NCI-H82 treated with DMSO at 0.1 percent for 48 hours (cell line): ENCODE measurements at regions not wholly inside any gene's neighbourhood (a gene's known extent, or its start where the extent isn't known, plus 50 kb on each side); places are given as distances from the start of the nearest gene placed in this dataset.
"Not testable (repeated sequence)": the region's sequence is repeated elsewhere in the genome, so short reads cannot be mapped to it uniquely, and the experiment has no call there.

Source experiments
- DNase-seq: peaks from one replicate; lab custom pipeline; 2025; ENCODE audit not compliant: unreplicated experiment; lab: John Stamatoyannopoulos, UW

DNA sequence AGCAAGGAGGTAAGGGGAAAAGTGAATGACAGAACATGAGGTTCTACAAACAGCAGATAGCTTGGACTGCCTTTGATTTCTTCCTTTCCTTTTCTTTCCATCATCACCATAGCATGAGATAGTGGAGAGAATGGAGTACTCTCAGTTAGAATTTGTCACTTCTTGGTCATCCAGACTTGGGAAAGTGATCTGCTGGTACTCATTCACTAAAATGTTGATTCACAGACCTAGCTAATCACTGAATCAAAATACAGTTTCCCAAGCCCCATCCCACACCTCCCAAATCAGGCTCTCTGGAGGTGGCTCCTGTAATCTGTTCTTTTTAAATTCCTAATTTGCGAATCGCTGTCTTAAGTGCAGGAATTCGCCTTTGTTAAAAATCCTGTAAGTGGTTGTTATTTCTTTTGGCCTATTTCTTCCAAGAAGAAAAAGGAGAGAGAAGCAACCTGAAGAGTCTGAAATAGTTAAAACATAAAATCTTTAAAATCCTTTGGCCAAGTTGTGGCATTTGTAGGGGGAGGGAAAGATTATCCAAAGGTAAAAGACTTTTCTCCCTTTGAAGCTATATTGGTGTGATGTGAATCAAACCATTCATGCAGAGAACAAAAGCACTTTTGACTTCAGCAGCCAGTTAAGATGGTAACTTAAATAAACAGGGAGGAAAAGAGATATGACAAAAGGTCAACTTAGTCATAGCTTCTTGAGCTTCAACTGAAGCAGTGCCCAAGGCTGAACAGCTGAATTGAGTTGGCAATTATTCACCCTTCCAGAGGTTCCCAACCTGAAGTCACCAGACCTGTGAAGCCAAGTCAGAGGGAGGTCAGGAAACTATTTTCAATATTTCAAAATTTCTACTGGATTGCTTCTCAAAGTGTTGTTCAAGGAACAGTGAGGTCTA, 255.1 kb upstream of the KRR1 start:
- no peak for DNase-seq

DNA sequence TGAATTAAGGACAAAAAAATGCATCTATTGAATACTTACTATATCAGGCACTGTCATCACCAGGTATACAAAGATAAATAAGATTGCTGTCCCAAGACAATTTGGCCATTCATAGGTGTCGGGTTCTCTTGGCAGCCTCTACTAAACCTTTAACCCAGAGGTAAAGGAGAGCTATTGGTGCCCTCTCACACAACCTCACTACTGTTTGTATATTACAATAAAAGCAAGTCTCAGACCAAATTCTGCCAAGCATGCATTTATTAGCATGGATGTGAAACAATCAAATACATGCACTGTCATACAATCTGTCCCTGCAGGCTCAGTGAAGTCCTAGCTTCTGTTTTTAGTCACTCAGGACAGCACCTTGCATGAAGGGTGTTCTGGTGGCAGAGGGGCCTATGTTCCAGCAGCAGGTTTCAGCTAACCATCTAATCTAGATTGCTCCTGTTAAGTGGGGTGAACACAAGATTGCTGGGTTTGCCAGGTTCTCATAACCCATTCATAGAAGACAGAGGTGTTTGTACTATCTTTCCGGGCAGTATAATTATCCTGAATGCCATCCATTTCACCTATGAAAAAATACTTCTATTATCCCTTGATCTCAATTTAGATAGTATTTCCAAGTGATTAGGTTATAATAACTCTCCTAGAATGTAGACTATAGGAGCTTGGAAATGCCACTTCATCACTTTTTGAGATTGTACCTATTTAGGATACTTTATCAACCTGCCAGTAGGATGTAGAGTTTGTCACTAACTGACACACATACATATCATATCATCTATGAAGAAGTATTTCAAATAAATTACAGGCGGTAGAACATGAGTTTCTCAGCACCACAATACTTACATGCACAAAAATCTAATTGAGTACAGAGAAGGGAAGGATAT, 254.0 kb upstream of the KRR1 start:
- DNase-seq: no peak

DNA sequence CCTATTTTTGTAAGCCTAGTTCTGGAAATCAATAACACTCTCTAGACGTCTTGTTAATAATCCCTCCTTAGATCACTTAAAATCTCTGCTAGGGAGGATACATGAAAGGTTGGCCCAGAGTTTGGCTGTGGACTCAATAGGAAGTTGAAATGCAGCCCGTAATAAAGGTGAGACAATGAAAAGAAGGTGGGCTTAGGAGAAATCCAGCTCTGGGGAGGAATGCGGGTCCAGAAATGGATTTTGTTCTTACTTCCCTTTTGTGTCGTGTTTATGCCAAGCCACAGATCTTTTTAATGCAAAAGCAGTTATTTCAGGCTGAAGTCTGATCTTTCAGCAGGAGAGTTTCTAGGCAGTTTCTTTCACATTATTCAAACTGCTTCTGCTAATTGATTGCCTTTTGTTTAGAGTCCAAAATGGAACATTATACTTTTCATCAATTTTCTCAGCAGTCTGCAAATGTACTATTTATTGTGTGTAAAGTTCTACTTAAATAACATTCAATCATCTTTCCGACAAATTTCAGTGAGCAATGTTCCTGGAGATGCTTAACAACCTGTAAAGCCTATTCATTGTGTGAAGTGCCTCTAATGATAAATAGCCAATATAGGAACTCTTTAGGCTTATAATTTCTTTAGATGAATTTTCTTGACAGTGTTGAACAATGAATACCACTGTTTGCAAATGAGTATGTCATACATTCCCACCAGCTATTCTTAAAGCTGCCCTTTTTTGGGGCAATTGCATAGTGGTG, 252.9 kb upstream of the KRR1 start:
- DNase-seq: no peak

DNA sequence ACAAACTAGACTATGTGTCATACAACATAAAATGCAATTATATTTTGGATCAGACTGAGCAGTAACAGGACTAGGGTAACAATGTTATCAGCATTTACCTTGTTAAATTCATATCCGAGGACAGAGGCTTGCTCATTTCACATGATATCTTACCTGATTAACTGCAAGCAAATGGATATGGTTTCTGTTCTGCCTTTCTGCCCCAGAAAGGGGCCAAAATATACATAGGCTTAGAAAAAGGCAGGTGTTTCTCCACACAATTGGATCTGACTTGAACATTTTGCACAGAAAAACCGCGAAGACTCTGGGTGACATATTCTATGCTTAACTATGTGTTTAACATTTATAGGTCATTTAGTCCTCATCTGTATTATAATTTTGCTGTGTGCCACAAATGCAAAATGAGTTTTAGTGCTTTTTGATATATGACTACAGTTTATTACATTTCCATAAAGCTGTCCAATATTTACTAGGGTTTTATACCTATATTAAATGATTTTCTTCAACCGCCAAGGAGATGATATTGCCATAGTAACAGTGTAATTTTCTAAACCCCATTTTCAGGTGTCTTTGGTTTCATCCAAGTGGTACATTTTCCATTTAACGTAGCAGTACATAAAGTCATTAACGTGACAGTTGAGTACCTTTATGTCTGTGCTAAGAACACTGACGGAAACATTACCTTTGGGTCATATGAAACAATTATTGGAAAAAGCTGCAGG, 249.3 kb upstream of the KRR1 start:
- no peak for DNase-seq

DNA sequence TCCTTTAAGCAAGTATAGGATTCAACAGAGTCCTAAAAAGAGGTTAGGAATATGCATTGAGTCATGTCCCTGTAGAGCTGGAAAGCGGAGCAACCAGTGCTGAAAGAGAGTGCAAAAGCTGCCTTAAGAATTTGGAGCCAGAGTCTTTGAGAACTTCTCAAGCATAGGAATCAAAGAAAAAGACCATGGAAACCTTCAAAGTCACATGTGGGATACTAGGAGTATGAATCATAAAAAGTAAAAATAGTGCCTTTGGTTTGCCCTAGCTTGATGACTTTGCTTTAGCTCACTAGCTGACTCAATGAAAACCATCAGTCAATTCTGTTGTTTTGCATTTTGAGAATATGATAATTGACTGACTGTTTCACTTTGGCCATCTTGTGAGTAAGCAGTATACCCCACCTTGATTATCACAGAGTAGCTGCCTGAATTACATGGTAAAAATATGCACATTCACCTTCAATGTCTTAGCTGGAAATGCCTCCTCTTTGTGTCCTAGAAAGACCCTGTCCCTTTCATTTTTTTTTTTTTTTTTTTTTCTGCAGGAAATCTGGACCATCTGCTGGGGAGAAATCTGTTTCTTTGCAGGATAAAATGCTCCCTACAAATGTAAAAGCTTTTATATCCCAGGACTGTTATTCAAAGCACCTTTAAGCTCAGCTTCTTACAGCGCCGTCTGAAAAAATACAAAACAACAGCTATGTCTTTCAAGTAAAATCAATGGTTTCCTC, 248.6 kb upstream of the KRR1 start:
- no peak for DNase-seq

DNA sequence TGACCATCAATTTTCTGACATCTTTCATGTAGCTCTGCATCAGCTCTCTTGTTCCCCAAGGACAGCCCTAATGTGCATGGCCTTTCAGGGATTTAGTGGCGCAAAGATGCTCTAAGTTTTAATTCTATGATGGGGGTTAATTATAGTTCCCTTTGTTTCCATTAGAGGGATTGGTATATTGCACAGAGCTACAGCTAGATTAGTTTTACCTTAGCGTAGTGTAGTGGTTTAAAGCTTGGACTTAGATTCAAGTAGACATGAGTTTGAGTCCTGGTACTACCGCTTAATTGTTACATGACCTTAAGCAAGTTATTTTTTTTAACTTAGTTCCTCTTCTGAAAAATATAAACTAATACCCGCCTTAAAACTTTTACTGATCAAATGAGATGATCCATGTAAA, 247.8 kb upstream of the KRR1 start:
- DNase-seq: no peak

DNA sequence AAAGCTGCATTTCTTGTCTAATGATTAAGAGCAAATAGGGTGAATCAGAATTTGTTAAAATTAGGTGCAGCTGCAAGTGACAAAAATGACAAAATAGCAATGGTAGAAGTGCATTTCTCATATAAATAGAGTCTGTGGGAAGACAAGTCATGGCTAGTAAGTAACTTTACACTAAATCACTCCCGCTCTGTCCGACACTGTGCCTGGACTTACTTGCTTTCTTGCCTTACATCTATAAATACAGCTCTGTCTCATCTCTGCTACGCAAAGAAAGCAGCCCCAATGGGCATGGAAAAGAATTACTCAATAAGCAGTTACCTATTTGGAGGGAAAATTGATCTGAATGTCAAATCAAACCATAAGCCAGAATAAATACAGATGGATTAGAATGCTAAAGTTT, 245.4 kb upstream of the KRR1 start:
- no peak for DNase-seq

DNA sequence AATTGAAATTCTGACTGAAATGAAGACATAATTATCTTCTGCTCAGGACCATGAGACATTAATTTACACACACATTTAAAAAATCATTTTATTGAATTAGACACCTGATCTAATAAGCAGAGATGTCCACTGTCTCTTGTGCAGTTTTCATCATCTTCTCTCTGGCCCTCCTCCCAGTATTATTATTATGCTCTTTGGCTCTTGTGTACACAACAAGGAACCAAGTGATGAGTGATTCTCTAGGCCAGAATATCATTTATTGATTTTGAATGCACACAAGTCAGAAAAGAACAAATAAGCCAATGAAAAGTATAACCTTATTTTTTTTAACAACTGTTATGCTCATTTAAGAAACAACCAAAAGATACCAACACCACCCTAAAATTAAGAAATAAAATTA, 244.7 kb upstream of the KRR1 start:
- no peak for DNase-seq

DNA sequence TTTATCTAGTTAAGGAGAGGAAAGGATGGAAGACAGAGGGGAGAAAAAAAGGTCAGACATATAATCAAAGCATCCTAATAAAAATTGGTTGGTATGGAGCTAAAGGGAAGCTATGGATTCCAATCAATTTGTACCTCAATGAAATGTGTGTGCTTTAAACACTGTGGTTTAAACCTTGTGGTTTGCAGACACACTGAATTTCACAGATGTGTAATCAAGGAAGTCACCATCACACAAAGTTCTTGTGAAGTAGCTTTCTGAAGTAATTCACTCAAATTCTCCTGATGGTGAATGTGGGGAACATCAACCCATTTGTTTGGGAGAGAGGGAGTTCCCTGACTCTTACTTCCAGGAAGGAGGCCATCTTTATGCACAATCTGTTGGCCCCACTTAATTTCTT, 243.3 kb upstream of the KRR1 start:
- no peak for DNase-seq

DNA sequence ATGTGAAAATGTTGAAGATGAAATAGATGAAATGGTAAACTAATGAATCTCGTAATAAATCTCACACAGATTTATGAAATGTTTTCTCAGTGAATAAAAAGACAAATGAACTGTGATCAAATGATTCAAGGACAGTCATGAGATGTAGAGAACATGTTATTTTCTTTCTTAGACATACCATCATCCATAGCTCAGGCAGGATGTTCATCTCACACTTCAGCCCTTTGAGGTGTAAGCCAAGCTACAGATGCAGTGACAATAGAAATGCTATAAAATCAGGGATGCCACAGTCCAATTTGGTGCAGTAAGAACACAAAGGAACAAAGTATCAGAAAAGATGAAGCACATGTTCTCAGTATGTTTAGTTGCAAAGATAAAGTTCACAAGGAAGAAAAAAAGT, 242.7 kb upstream of the KRR1 start:
- DNase-seq: no peak

DNA sequence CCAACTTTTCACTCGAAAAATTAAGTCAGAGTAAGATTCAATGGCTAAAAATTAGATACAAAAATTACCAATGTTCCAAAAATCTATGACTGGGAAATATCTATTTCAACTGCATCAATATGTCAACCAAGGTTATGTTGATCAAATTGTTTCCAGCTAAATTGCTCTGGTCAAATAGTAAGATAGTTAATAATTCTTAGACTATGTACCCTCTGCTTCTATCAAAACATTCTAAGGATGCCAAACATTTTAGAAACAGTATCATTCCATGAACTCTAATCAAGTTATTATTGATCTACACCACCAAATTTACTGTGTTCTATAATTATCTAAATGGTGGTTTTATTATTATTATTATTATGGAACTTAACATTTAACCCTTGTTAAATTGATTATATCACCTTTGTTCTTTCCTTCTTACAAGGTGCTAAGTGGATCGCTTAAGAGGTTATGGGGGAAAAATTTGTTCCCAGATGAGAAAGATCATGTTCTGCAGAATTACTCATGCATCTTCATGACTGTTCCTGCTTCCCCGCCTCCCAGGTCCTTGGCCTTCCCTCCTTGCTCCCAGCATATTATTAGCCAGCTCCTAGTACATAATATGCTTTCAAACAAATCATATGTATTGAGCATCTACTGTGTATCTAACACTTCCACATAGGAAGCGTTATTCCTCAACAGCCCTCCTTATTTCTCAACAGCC, 240.5 kb upstream of the KRR1 start:
- DNase-seq: no peak

DNA sequence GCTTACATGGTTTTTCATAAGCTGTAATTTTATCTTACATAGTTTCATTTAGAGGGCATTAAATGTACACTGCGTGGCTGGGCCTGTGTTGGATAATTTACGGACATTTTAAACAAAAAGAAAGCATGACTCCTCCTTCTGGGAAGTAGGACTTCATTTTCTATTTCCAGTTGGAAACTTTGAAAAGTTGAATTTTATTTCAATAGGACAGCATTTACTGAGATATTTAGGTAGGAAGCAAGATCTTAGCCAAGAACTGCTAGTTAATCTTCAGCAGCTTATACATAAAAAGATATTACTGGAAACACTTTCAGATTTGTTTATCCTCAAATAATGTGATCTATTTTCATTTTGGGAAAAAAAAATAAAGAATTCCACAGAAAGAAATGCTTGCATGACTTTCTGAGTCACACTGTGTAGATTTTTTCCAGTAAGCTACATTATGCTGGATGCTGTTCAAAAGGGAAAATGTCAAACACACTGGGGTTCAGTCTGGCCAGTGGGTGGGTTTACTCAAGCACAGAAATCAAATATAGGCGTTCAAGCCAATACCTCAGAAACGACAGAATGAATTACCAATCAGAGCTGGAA, 239.4 kb upstream of the KRR1 start:
- no peak for DNase-seq

DNA sequence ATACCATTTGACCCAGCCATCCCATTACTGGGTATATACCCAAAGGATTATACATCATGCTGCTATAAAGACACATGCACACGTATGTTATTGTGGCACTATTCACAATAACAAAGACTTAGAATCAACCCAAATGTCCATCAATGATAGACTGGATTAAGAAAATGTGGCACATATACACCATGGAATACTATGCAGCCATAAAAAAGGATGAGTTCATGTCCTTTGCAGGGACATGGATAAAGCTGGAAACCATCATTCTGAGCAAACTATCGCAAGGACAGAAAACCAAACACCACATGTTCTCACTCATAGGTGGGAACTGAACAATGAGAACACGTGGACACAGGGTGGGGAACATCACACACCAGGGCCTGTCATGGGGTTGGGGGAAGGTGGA, 237.6 kb upstream of the KRR1 start:
- not testable (repeated sequence) for DNase-seq

DNA sequence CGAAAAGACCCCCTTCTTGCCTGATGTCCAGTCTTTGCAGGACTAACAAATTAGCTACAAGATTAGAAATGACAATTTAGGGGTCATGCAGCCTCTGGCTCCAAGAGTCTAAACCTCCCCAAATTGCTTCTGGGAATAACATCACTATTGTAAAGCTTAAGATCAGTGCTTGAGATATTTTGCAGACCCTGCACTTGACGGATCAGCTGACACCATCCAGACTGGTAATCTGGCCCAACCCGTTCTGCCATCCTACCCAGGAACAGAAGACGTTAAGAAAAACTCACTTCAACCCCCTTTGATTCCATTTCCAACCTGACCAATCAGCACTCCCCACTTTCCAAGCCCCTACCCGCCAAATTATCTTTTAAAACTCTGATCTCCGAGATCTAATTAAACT, 236.7 kb upstream of the KRR1 start:
- no peak for DNase-seq

DNA sequence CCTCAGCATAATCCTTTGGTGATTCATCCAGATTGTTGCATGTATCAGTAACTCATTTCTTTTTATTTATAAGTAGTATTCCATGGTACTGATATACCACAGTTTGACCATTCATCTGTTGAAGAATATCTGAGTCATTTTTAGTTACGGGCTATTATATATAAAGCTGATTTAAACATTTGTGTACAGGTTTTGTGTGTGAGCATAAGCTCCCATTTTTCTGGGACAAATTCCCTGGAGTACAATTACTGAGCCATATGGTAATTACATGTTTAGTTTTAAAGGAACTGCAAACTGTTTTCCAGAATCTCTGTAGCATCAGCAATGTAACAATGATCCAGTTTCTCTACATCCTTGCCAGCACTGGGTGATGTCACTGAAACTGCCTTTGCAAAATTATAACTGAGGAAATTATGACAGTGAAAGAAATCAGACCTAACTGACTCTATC, 236.2 kb upstream of the KRR1 start:
- DNase-seq: no peak

DNA sequence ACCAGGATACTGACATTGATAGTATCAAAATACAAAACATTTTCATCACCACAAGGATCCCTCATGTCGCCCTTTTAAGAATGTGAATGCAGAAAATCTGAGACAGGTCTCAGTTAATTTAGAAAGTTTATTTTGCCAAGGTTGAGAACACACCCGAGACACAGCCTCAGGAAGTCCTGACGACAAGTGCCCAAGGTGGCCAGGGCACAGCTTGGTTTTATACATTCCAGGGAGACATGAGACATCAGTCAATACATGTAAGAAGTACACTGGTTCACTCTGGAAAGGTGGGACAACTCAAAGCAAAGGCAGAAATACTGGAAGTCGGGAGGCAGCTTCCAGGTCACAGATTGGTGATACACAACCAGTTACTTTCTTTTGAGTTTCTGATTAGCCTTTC, 235.2 kb upstream of the KRR1 start:
- DNase-seq: no peak

DNA sequence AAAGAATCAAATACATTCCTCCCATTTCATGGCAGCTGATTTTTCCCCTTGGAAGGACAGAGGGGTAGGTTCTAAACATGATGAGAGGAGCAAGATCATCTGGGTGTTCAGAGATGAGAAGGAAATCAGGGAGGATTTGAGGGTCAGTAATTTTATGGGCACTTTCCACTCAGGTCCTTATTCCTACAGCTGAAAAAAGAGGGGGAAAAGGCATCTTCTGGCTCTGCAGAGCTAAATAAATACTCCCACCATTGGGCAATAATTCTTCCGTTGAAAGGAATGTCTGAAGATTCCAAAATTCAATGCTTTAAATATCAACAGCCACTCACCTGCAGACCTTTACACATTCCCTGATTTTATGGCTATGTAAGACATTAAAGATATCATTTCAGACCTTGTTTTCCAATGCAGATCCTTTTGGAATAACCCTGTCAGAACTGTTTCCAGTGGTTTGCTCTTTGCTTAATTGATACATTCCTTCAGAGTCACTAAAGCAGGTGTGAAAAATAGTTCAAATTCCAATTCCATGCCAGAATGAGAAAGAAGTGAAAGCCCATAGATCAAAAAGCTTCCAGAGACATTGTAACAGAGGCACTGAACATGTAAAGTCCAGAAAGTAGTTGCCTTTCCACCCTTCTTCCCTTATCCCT, 233.3 kb upstream of the KRR1 start:
- no peak for DNase-seq

DNA sequence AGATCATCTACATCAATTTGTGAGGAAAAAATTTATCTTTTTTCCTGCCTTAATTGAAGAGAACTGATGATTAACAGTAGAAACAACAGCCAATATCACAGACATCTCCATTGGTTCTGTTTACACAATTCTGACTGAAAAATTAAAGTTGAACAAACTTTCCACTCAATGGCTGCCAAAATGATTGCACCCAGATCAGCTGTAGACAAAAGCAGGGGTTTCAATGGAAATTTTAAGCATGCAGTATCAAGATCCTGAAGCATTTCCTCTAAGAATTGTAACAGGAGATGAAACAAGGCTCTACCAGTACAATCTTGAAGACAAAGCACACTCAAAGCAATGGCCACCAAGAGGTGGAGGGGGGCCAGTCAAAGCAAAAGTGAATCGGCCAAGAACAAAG, 231.6 kb upstream of the KRR1 start:
- DNase-seq: no peak

DNA sequence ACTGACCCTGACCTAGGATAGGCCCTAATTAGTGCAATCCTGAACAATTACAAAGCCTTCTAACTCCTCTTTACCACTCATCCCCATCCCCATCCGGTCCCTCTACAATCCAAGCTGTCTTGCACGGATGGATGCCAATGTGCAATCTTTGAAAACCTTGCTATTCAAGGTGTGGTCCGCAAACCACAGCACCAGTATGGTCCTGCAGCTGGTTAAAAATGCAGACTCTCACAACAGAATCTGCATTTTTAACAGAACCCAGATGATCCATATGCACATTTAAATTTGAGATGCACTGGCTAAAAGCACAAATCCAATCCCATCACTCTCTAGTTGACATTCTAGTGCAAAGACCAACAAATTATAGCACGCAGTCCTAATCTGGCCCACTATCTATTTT, 230.6 kb upstream of the KRR1 start:
- DNase-seq: no peak
